ENCODE measurements at regions not wholly inside any gene's neighbourhood (a gene's known extent, or its start where the extent isn't known, plus 50 kb on each side); places are given as distances from the start of the nearest gene placed in this dataset.

GRCh38 chr10:8990280-8990987, 935.9 kb downstream of the GATA3 start:
- TF ChIP-seq CTCF (IDR thresholded peaks at IDR 0.05) = no peak
- TF ChIP-seq POLR2AphosphoS5 (IDR thresholded peaks at IDR 0.05) = no peak
- TF ChIP-seq POLR2A (IDR thresholded peaks at IDR 0.05) = no peak
